Fibroblast of the conjunctiva (primary cell): ENCODE measurements at regions not wholly inside any gene's neighbourhood (a gene's known extent, or its start where the extent isn't known, plus 50 kb on each side); places are given as distances from the start of the nearest gene placed in this dataset.

Experiments
- DNase-seq: peaks from one replicate; pipeline ENCODE4 v3.0.0-alpha.2; 2010; ENCODE audit warnings: low read depth

GRCh38 chr3:118813472-118813871 lies 221.2 kb downstream of the IGSF11 start:
- DNase-seq = no peak

- peak; percentile 58 for DNase-seq
These were observed 216.9 kb downstream of the IGSF11 start for GRCh38 chr3:118817748-118818165.

GRCh38 chr3:118818386-118818785 lies 216.3 kb downstream of the IGSF11 start:
- DNase-seq = peak; percentile 79

DNA sequence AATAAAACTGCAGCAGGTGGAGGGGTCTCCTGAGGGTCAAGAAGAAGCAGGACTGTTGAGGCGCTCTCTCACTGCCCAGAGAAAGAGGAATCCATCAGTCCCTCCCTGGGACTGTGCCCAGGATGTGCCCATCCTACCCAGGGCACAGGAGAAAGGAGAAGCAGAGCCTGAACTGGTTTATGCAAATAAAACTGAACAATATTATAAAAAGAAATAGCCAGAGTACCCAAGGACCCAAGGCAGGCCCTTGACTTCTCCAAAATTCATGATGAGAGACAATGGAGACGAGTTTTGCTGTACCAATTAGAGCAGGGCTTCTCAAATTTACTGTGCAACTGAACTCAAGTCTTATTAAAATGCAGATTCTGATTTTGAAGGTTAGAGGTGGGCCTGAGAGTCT lies 211.0 kb downstream of the IGSF11 start:
- no peak for DNase-seq

DNA sequence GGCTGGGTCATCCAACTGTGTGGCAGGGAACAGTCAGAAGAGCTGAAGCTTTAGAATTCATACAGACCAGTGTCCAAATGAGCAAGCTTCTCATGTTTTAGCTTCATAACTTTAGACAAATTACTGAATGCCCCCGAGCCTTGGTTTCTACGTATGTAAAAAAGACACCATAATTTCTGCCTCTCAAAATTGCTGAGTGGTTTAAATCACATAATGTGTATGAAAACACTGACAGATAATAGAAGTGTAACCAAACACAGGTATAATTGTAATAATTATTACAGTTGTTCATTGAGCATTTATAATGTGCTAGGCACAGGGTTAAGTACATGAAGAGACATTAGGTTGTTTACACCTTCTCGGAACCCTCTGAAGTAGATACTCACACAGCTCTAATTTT lies 207.2 kb downstream of the IGSF11 start:
- no peak for DNase-seq

DNA sequence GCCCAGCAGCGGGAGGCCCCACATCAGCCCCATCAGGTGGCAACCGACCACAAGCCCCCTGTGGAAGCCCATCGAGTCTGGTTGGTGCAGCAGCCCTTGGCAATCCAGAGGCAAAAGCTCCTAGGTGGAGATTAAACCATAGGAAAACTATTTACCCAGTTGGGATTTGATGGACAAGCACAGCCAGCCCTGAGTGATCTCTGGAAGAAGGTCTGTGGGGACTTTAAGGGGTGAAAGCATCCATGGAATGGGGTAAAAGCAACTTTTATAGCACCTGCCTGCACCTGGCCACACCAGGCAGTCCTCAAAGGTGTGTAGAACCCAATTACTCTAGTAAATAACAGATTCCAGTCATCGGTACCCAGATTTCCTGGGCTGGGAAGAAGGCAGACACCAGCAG lies 206.3 kb downstream of the IGSF11 start:
- DNase-seq = no peak

GRCh38 chr3:118833075-118833474 lies 201.6 kb downstream of the IGSF11 start:
- DNase-seq = no peak

DNA sequence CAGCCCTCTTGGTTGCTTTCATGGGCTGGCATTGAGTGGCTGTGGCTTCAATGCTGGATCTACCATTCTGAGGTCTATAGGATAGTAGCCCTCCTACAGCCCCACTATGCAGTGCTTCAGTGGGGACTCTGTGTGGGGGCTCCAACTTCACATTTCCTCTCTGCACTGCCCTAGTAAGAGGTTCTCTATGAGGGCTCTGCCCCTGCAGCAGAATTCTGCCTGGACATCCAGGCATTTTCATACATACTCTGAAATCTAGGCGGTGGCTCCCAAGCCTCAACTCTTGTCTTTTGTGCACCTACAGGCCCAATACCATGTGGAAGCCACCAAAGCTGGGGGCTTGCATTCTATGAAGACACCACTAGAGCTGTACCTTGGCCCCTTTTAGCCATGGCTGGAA lies 195.8 kb downstream of the IGSF11 start:
- DNase-seq = no peak

DNA sequence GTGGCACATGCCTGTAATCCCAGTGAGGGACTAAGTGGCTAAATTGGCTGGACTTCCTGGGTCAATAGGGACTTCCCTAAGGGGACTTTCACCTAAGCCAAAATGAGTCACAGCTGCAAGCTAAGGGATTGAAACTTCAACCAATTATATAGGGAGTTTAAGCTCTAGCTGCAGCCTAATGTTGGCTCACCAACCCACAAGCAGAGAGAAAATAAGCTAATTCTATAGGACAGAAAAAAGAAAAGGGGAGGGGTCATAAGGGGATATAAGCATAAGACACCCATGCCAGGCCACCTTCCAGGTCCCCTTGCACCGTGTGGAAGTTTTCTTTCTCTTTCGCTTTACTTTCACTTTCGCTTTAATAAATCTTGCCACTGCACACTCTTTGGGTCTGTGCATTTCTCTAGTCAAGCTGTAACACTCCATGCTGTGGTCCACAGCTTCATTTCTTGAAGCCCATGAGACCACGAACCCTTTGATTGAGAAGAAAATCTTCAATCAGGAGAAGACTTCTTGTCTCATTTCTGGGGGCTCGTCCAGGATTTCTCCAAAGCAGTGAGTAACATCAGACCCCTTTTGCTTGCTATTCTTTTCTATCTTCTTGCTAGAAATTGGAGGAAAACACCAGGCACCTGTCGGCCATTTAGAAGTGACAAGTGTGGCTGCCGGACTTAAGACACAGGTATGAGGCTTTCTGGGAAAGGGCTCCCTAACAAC lies 192.3 kb downstream of the IGSF11 start:
- DNase-seq = no peak

GRCh38 chr3:118846176-118846575 lies 188.5 kb downstream of the IGSF11 start:
- DNase-seq = no peak
